ENCODE measurements at regions not wholly inside any gene's neighbourhood (a gene's known extent, or its start where the extent isn't known, plus 50 kb on each side); places are given as distances from the start of the nearest gene placed in this dataset.
"Not testable (repeated sequence)": the region's sequence is repeated elsewhere in the genome, so short reads cannot be mapped to it uniquely, and the experiment has no call there.

GRCh38 chr21:28391938-28392849 lies 600.5 kb downstream of the LTN1 start:
- no peak for TF ChIP-seq EP300 (IDR thresholded peaks at IDR 0.05)
- TF ChIP-seq CTCF (IDR thresholded peaks at IDR 0.05): no peak
- no peak for TF ChIP-seq POLR2A (IDR thresholded peaks at IDR 0.05)
- H3K27ac ChIP-seq: no peak overlapping the region
- no peaks in the 10 kb centered on the region for H3K36me3 ChIP-seq
- no peaks in the 10 kb centered on the region for H3K4me1 ChIP-seq (ENCODE audit: insufficient read depth)
- 88 to 90% (median 89%) methylated on average over 3 of the region's 3 CpGs for WGBS, 3 donors
- H3K9me3 ChIP-seq: no peaks in the 10 kb centered on the region
- no peak for DNase-seq
- intact Hi-C loops (cut with DNase I): no loop called here
- no peak overlapping the region for H3K4me3 ChIP-seq
- no peaks in the 10 kb centered on the region for H3K27me3 ChIP-seq

- H3K4me1 ChIP-seq (ENCODE audit: insufficient read depth): no peaks in the 10 kb centered on the region
- no peaks in the 10 kb centered on the region for H3K36me3 ChIP-seq
- H3K27ac ChIP-seq: no peak overlapping the region
- no peak for DNase-seq
- intact Hi-C loops (cut with DNase I): no loop called here
- no peaks in the 10 kb centered on the region for H3K27me3 ChIP-seq
- H3K9me3 ChIP-seq: no peaks in the 10 kb centered on the region
- H3K4me3 ChIP-seq: no peak overlapping the region
- TF ChIP-seq POLR2A (IDR thresholded peaks at IDR 0.05): no peak
- TF ChIP-seq CTCF (IDR thresholded peaks at IDR 0.05): no peak
- no peak for TF ChIP-seq EP300 (IDR thresholded peaks at IDR 0.05)
- WGBS, 3 donors: 76 to 82% (median 81%) methylated on average over 1 of the region's 1 CpG
Measured at GRCh38 chr21:28387220-28387619, 605.5 kb downstream of the LTN1 start.

- TF ChIP-seq CTCF (IDR thresholded peaks at IDR 0.05): no peak
- no peak for TF ChIP-seq EP300 (IDR thresholded peaks at IDR 0.05)
- TF ChIP-seq POLR2A (IDR thresholded peaks at IDR 0.05): no peak
- H3K27ac ChIP-seq: no peak overlapping the region
- no peak overlapping the region for H3K4me3 ChIP-seq
- H3K4me1 ChIP-seq (ENCODE audit: insufficient read depth): no peaks in the 10 kb centered on the region
- intact Hi-C loops (cut with DNase I): no loop called here
- no peaks in the 10 kb centered on the region for H3K27me3 ChIP-seq
- H3K9me3 ChIP-seq: no peaks in the 10 kb centered on the region
- 90 to 100% (median 95%) methylated on average over 1 of the region's 1 CpG for WGBS, 3 donors
- DNase-seq: no peak
- H3K36me3 ChIP-seq: no peaks in the 10 kb centered on the region
Measured at GRCh38 chr21:28385845-28386244, 606.8 kb downstream of the LTN1 start.

- WGBS, 3 donors: 97 to 100% (median 98%) methylated on average over 2 of the region's 2 CpGs
- intact Hi-C loops (cut with DNase I); H3K36me3 ChIP-seq; H3K27me3 ChIP-seq; H3K4me1 ChIP-seq (ENCODE audit: insufficient read depth); H3K9me3 ChIP-seq; H3K27ac ChIP-seq; DNase-seq; H3K4me3 ChIP-seq: not testable (repeated sequence)
Measured at GRCh38 chr21:28381000-28381745, 611.5 kb downstream of the LTN1 start.

- no peaks in the 10 kb centered on the region for H3K9me3 ChIP-seq
- H3K27ac ChIP-seq: no peak overlapping the region
- no peak for TF ChIP-seq POLR2A (IDR thresholded peaks at IDR 0.05)
- no peak for TF ChIP-seq CTCF (IDR thresholded peaks at IDR 0.05)
- TF ChIP-seq EP300 (IDR thresholded peaks at IDR 0.05): no peak
- no peak for DNase-seq
- H3K36me3 ChIP-seq: no peaks in the 10 kb centered on the region
- no peak overlapping the region for H3K4me3 ChIP-seq
- no peaks in the 10 kb centered on the region for H3K27me3 ChIP-seq
- H3K4me1 ChIP-seq (ENCODE audit: insufficient read depth): no peaks in the 10 kb centered on the region
- 87 to 90% (median 89%) methylated on average over 7 of the region's 7 CpGs for WGBS, 3 donors
- intact Hi-C loops (cut with DNase I): no loop called here
Measured at GRCh38 chr21:28380241-28380640, 612.4 kb downstream of the LTN1 start.
